Renal cortex interstitium (tissue), 11 donors: ENCODE measurements at regions not wholly inside any gene's neighbourhood (a gene's known extent, or its start where the extent isn't known, plus 50 kb on each side); places are given as distances from the start of the nearest gene placed in this dataset.

Experiments used
- DNase-seq, 11 donors: peaks; one replicate each; pipeline ENCODE4 v3.0.0-alpha.2; 2013; ENCODE audit warnings: low read depth in 9 of 11, low spot score in 4 of 11; ENCODE audit errors: extremely low read depth in 1 of 11

DNA sequence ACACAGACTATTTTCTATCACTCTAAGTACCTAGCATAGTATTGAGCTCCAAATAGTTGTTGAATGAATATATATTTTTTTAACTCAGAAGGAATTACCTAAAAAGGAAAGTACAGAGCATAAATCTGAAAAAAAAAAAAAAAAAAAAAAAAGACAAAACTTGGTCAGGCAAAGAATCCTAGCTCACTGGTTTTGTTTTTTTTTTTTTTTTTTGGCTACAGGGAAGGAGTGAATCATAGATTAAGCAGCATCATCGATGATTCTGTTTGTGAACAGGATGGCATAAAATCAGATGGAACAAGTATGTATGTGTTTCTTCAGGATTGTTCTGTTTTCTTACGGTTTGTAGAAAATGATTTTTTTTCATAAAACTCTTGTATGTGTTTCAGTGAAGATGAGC, 66.1 kb upstream of the BCAT1 start:
- no peak for DNase-seq

DNA sequence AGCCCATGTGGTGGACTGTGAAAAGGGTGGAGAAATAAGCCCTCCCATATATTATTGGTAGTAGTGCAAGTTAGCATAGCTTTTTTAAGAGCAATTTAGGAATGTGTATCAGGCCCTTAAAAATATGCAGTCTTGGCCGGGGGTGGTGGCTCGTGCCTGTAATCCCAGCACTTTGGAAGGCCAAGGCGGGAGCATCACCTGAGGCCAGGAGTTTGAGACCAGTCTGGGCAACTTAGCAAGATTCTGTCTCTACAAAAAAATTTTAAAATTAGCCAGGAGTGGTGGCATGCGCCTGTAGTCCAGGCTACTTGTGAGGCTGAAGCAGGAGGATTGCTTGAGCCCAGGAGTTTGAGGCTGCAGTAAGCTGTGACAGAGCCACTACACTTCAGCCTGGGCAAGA, 64.2 kb upstream of the BCAT1 start:
- no peak for DNase-seq

DNA sequence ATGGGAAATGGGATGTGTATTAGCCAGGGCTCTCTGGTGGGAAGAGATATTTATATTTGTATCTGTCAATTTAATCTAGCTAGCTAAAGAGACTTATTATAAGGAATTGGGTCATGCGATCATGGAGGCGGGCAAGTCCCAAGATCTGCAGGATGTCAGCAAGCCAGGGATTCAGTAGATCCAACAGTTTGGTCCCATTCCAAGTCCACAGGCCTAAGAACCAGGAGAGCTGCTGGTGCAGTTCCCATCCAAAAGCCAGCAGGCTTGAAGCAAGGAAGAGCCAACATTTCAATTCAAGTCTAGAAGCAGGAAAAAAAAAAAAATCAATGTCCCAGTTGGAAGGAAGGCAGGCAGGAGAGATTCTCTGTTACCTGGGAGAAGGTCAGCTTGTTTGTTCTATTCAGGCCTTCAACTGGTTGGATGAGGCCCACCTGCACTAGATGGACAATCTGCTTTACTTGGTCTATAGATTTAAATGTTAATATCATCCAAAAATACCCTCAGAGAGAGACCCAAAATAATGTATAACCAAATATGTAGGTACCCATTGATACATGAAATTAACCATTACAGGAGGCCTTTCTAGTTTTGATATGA, 60.7 kb upstream of the BCAT1 start:
- DNase-seq: no peak

DNA sequence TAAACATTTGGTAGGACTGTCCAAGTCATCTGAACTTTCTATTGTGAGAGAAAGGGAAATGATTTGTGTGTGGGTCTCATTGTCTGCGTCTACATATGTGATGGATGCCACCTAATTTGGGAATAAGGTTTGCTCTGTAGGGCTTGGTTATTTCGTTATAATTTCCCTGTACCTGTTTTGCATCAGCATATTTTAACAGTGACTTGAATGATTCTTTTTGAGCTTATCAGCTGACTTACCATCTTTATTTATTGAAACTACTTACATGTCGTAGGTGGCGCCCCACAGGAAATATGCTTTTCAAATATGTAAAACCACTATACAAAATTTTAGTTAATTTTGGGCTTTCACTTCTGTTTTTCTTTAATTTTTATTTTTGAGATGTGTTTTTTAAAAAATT, 56.5 kb upstream of the BCAT1 start:
- DNase-seq: no peak

DNA sequence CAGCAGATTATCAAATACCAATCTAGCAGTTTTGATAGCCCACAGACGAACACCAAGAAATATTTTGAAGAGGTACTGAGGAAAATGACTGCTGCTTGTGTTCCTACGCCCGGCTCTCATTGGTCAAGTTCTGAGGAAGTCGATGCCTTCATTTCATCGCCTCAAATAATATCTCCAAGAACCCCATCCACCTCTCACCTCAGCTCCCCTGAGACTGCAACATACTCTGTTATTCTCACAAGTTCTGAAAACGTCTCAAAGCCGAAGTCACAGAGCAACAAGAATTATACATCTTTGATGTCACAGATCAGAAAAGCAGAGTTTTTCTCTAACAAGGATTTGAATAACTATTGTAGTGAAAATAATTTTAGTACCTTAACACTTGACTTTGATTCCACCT, 55.5 kb upstream of the BCAT1 start:
- no peak for DNase-seq

DNA sequence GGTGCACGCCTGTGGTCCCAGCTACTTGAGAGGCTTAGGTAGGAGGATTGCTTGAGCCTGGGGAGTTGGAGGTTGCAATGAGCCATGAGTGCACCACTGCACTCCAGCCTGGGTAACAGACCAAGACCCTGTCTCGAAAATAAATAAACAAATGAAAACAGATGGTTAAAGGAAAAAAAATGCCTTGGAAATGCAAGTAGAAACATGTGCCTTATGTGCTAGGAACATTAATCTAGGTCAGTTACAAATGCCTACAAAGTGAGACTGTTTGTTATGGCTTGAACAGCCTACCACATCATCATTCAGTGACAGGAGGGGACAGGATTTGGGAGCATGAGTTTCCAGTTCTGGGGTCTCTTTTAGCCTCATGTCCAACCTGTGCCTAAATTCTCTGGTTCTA, 52.4 kb upstream of the BCAT1 start:
- no peak for DNase-seq
